OCI-M1 (cell line): ENCODE measurements at regions not wholly inside any gene's neighbourhood (a gene's known extent, or its start where the extent isn't known, plus 50 kb on each side); places are given as distances from the start of the nearest gene placed in this dataset.
A peak's percentile ranks its signal among the peaks of the same experiment; 100 is the strongest.

Source experiments
- DNase-seq: peaks from one replicate; lab custom pipeline; 2025; lab: John Stamatoyannopoulos, UW

- peak; percentile 43 for DNase-seq
These were observed 1260.9 kb upstream of the SORCS1 start for GRCh38 chr10:108425283-108425964.

DNA sequence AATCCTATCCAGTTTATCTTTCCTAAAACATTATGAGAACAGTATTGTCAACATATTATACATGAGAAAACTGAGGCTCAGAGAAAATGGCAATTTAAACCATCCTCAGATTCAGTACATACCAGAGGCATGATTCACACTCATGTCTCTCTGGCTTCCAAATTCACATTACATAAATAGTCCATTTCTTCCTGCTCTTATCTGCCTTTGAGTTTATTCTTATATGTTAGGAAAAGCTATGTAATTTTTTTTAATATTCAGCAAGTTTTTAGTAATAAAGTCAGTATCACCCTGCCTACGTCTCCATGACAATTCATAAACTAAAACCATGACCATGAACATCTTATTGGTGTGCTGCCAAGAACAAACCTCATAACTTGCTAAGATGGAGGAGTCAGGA lies 1260.2 kb upstream of the SORCS1 start:
- no peak for DNase-seq

DNA sequence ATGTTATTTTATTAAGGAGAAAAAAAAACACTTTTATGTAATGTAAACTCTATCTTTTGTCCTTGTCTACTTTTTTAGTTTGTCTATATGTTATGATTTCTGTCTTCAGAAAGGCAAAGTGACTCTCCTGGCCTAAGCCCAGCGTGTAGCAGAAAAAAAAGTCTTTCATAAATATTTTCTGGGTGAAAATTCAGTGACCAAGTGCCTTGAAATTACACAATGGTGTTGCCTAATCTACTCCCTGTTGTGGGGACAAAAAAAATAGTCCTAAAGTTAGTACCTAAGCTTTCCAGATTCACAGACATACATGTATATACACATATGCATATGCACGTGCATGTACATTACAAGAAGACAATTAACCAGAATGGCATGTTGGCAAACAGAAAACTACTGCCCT lies 1257.8 kb upstream of the SORCS1 start:
- no peak for DNase-seq

DNA sequence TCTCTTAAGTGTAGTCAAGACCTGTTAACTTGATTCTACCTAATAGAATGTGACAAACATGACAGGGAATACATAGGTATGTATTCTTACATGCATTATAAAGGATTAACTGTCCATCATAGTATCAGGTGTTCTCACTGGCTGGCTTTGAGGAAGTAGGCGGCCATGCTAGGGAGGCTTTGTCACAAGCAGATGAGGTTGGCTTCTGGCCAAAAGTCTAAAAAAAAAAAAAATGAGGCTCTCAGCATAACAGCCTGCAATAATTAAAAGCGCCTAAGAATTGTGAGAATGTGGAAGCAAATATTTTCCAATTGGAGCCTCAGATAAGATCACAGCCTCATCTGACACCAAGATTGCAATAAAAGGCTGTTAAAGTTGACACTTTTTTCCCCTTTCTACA lies 1256.8 kb upstream of the SORCS1 start:
- peak; percentile 93 for DNase-seq

DNA sequence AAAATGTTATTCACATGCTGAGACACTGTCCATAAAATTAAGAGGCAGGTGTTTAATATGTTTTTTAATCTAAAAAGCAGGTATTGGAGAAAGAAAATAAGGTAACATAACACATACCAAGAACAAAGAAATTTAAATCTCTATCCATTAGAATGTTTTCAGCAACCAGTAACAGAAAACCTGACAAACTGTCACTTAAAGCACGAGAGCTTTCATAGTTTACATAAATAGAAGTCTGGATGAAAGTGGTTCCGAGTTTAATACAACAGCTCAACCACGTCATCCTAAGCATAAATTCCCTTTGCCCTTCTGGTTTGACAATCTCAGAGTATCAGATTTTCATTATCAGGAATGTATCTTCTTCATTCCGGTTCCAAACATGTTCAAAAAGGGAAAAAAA lies 1249.4 kb upstream of the SORCS1 start:
- no peak for DNase-seq

DNA sequence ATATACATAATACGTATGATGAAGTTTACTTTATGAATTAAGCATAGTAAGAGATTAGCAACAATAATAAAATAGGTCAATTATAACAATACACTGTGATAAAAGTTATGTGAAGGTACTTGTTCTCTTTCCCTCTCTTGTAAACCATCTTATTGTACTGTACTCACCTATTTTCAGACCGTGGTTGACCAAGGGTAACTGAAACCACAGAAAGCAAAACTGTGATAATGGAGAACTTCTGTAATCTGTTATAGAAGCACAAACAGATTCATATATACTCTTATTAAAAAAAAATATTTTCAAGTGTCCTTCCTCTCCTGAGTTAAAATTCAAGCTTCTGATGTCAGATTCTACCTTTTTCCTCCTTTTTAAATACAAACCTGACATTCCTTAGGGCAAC lies 1247.8 kb upstream of the SORCS1 start:
- peak; percentile 64 for DNase-seq

GRCh38 chr10:108411894-108412293 lies 1247.4 kb upstream of the SORCS1 start:
- DNase-seq = peak; percentile 71

DNA sequence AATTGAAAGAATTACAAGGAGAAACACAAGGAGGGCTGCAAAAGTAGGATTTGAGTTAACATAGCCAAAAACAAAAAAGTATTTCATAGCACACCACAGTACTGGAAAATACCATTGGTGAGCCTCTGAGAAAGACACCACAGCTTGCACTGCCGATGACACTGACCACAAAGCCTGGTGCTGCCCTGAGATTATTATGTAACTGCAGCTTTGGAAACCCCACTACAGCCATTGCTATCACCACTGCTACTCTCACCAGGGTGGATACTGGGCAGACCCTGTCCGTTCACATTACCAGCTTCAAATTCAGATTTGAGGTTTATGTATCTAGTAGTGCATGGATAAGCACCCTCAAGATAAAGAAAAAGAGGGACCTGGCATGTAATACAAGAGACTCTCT lies 1246.7 kb upstream of the SORCS1 start:
- DNase-seq = peak; percentile 97

GRCh38 chr10:108410236-108410635 lies 1245.7 kb upstream of the SORCS1 start:
- DNase-seq = peak; percentile 91

DNA sequence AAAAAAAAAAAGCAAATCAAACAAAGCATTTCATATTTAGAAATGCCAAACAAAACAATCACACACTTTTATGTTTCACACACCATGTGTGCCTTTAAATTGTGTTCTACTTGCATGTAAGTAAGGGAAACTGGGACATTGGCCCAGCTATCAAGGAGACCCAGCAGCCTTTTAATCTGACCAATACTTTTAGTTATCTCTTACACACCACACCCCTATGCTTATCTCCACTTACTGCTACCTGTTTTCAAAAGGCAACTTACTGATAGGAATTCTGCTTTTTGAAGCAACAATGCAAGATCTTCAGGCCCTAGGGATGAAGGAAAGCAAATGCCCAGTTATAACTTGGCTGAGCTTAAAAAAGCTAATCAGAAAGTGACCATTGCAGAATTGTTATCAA lies 1244.8 kb upstream of the SORCS1 start:
- DNase-seq = peak; percentile 80

DNA sequence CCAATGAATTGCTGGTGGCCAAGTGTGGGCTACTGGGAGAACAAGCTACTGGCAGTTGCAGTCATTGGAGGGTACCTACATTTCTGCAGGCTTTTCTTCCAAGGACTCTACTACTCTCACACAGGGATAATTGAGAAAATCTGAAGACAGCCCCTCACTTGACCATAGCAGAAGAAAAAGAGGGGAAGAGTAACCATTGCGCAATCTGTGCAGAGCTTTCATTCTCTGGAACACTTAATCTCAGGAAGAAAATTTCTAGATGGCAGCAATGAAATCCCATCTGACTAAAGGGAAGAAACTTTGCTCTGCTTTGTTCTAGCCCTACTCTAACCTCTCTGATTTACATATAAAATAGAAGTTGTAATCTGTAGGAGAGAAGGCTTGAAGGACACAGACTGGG lies 1239.6 kb upstream of the SORCS1 start:
- DNase-seq = peak; percentile 31

- no peak for DNase-seq
These were observed 1235.0 kb upstream of the SORCS1 start for GRCh38 chr10:108399465-108399864.

DNA sequence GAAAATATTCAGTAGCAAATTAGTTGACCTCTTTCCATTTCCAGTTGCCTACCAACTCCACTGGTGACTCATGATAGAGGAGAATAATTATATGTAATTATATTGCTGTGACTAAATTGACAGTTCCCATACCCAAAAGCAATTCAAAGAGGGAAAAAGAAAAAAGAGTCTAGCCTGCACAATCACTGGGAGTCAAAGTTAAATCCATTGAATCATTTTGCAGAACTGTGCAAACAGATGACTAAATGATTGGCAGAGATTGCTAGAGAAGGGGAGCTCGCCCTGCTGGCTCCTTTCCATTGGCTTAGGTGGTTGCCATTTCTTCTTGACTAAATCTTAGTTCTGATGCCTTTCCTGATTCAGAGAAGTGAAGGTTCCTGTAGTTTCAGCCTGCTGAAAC lies 1228.6 kb upstream of the SORCS1 start:
- no peak for DNase-seq

- no peak for DNase-seq
These were observed 1227.8 kb upstream of the SORCS1 start for GRCh38 chr10:108392286-108392685.

GRCh38 chr10:108388706-108389105 lies 1224.2 kb upstream of the SORCS1 start:
- DNase-seq = peak; percentile 91

DNA sequence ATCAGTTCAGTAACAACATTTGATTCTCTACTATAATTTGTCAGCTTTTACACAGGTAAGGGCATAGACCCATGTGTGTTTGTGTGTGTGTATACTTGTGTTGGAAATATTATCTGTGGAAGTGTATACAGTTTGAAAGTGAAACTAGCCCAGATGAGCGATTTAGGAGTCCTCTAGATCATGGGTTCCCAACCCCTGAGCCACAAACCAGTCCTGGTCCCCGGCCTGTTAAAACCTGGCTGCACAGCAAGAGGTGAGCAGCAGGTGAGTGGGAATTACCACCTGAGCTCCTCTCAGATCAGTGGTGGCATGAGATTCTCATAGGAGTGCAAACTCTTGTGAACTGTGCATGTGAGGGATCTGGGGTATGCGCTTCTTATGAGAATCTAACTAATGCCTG lies 1221.5 kb upstream of the SORCS1 start:
- peak; percentile 79 for DNase-seq

GRCh38 chr10:108384378-108384777 lies 1219.9 kb upstream of the SORCS1 start:
- no peak for DNase-seq

- no peak for DNase-seq
These were observed 1214.3 kb upstream of the SORCS1 start for GRCh38 chr10:108378779-108379178.

DNA sequence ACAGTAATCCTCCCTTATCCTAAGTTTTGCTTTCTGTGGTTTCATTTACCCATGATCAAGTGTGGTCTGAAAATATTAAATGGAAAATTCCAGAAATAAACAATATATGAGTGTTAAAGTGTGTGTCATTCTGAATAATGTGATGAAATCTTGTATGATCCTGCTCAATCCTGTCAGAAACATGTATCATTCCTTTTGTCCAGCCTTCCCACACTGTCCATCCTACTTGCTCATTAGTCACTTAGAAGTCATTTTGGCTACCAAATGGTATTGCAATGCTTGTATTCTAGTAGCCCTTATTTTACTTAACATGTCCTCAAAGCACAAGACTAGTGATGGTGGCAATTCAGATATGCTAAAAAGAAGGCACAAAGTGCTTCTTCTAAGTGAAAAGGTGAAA lies 1211.2 kb upstream of the SORCS1 start:
- DNase-seq = no peak

DNA sequence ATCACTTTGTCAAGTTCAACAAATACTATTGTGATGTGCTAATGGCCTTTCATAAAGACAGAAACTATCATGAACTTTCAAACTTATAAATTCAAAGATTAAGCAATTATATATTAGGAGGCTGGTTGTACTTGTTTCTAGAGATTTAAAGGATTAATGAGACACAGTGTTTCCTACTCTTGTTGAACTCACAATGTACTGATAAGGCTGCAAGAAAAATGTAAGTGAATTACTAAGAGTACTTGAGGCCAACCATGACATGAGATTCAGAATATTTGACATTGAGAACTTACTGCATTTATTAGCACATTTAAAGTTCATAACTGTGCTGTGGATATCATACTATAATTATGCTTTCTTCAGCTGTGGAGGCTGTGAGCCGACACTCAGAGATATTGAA lies 1210.5 kb upstream of the SORCS1 start:
- no peak for DNase-seq

DNA sequence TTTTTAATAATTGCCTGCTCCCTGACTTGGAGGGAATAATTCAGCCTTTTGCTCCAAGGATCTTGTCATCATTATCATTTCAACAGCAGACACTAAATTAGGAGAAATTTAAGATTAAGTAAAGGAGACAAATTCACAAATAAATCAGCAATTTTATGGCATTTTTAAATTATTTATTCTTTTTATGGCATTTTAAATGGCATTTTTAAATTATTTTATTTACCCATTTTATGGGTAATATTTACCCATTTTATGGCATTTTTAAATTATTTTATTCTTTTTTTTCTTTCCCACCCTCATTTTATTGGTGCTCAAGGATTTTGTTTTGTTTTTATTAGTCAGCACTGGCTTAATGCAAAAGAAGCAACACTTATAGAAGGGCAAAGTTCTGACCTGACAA lies 1201.0 kb upstream of the SORCS1 start:
- DNase-seq = no peak

- DNase-seq = peak; percentile 55
These were observed 1199.1 kb upstream of the SORCS1 start for GRCh38 chr10:108363576-108363975.

GRCh38 chr10:108362961-108363360 lies 1198.5 kb upstream of the SORCS1 start:
- DNase-seq = peak; percentile 71

DNA sequence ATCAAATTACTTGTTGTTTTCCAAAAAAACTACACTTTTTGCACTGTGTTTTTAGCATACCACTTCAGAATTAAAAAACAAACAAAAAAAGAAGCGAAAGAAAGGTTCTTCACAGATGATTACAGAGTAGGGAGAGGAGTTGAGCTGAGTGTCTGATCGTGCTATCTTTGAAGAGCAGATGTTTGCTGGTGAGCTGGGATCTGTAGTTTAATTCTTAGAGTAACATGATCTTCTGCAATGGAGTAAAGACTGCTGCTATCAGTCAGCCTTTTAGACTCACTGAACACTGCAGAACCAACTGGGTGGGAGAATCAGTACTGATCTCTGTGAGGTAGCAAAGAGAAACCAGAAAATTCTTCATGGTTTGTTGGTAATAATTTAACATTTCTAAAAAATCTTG lies 1197.8 kb upstream of the SORCS1 start:
- peak; percentile 94 for DNase-seq

- DNase-seq = no peak
These were observed 1195.7 kb upstream of the SORCS1 start for GRCh38 chr10:108360187-108360586.
